ENCODE measurements at regions not wholly inside any gene's neighbourhood (a gene's known extent, or its start where the extent isn't known, plus 50 kb on each side); places are given as distances from the start of the nearest gene placed in this dataset.
A peak's percentile ranks its signal among the peaks of the same experiment; 100 is the strongest.
"Not testable (repeated sequence)": the region's sequence is repeated elsewhere in the genome, so short reads cannot be mapped to it uniquely, and the experiment has no call there.

GRCh38 chr7:80018941-80019808, 115.5 kb upstream of the GNAI1 start:
- peak in 1 of 2 donors; percentile 7 for DNase-seq (ENCODE audit: low read depth in 2 of 2)

GRCh38 chr7:80017101-80017698, 117.4 kb upstream of the GNAI1 start:
- no peak for DNase-seq (ENCODE audit: low read depth in 2 of 2)

DNA sequence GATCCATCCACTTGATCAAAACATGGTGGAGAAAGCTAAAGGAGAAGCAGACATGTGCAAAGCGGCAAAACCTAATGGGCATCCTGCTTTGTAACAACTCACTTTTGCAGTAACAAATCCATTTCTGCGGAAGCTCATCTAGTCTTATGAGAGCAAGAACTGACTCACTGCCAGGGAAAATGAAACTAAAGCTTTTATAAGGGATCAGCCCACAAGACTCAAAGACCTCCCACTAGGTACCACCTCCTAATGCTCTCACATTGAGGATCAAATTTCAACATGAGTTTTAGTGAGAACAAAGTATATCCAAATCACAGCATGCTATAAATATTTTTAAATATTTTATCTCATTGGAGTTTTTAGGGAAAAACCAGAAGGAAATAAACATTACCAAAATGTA, 120.1 kb upstream of the GNAI1 start:
- DNase-seq (ENCODE audit: low read depth in 2 of 2), result no peak

DNA sequence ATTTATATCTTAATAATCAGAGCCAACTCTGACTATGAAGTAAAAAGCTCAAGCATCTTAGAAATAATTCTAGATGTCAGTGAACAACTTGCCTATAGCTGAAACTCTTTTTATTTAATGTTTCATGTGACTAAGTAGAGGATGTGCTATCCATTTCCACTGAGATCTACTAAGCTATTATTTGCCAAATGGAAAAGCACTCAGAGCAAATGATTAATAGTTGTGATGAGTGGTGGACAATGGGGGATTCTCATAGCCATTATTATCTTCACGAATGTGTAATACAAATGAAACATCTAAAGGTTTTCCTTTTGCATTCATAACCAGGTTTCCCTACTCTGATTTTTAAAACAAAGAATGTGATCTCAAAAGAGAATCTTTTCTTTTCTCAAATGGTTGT, 126.6 kb upstream of the GNAI1 start:
- DNase-seq (ENCODE audit: low read depth in 2 of 2), result no peak

DNA sequence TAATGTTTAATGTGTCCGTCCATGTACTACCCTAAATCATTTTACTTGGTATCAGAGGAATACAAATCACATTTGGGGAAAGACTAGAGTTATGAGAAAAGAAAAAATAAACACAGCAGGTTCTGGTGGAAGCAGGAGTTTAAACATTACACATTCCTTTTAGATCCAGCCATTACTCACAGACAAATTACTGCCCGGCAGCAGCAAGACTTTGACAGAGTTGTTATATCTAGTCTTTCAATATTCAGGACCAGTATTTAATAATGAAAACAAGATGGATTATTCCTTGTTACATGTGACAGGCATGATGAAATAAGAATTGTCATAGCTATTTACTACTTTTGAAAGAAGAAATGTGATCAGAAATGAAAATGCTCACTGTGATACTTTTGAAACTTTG, 131.8 kb upstream of the GNAI1 start:
- DNase-seq (ENCODE audit: low read depth in 2 of 2), result no peak

DNA sequence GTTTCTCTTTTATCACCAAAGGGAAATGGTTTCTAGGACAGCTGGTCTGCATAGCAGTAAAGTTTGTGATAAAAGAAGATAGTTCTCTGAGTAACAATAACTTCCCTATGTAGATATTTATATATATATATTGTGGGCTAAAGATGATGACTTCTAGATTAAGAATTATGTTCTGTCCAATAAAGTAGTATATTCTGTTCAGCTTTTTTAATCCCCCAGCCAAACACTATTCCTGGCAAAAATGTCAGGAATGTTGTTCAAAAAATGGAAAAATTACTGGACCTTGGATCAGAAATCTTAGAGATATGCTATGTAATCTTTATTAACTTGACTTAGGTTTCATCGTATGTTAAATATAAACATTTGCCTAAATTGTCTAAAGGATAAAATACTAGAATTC, 136.3 kb upstream of the GNAI1 start:
- no peak for DNase-seq (ENCODE audit: low read depth in 2 of 2)

- no peak for DNase-seq (ENCODE audit: low read depth in 2 of 2)
Measured at GRCh38 chr7:79997345-79997744, 137.3 kb upstream of the GNAI1 start.

DNA sequence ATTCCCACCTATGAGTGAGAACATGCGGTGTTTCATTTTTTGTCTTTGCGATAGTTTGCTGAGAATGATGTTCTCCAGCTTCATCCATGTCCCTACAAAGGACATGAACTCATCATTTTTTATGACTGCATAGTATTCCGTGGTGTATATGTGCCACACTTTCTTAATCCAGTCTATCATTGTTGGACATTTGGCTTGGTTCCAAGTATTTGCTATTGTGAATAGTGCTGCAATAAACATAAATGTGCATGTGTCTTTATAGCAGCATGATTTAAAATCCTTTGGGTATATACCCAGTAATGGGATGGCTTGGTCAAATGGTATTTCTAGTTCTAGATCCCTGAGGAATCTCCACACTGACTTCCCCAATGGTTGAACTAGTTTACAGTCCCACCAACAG, 138.9 kb upstream of the GNAI1 start:
- DNase-seq (ENCODE audit: low read depth in 2 of 2), result not testable (repeated sequence)

- DNase-seq (ENCODE audit: low read depth in 2 of 2), result no peak
Measured at GRCh38 chr7:79988653-79989052, 146.0 kb upstream of the GNAI1 start.

GRCh38 chr7:79984210-79984609, 150.4 kb upstream of the GNAI1 start:
- no peak for DNase-seq (ENCODE audit: low read depth in 2 of 2)

DNA sequence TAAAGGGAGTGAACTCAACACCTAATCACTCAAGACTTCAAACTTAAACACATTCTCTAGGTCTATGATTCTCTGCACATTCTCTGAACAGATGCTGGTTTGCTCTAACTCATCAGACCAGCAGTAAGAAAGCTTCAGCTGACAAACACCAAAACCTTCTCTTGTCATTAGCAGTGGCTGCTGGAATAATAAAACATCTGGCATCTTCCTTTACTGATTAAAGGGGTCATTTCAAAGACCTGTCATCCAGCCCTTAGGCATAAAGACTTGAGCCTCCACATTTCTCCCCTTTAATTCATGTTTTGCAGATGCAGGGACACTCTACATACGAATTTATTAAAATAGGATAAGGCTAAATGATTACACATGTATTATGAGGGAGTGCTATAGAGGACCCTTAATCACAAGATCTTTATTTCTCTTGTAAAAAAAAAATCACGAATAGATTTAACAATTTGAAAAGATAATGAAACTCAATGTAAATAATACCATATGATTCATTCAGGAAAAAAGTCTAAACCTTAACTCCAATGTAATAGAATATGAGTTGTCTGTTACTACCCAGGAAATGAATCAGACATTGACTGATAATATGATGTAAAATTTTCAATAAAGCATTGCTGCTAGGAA, 152.4 kb upstream of the GNAI1 start:
- no peak for DNase-seq (ENCODE audit: low read depth in 2 of 2)

GRCh38 chr7:79980376-79980775, 154.3 kb upstream of the GNAI1 start:
- no peak for DNase-seq (ENCODE audit: low read depth in 2 of 2)

DNA sequence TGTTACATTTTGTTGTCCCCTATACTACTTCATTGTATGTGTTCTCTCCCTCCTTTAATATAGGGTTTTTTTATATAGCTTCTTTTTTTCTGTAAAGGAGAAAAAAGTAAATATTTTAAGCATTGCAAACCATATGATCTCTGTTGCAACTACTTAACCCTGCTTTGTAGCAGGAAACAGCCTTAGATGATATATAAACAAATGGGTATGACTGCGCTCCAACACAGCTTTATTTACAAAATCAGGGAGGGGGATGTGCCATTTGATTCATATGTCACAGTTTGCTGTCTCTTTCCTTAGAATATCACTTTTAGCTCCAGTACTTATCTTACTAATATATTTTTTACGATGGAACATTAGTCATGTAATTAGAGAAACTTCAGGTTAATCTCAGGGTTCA, 155.2 kb upstream of the GNAI1 start:
- no peak for DNase-seq (ENCODE audit: low read depth in 2 of 2)

GRCh38 chr7:79977481-79977880, 157.2 kb upstream of the GNAI1 start:
- no peak for DNase-seq (ENCODE audit: low read depth in 2 of 2)

DNA sequence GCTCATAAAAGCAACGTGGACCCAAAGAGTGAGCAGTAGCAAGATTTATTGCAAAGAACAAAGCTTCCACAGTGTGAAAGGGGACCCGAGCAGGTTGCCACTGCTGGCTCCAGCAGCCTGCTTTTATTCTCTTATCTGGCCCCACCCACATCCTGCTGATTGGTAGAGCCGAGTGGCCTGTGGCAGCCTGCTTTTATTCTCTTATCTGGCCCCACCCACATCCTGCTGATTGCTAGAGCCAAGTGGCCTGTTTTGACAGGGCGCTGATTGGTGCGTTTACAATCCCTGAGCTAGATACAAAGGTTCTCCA, 158.0 kb upstream of the GNAI1 start:
- not testable (repeated sequence) for DNase-seq (ENCODE audit: low read depth in 2 of 2)

- DNase-seq (ENCODE audit: low read depth in 2 of 2), result not testable (repeated sequence)
Measured at GRCh38 chr7:79975986-79976710, 158.5 kb upstream of the GNAI1 start.

DNA sequence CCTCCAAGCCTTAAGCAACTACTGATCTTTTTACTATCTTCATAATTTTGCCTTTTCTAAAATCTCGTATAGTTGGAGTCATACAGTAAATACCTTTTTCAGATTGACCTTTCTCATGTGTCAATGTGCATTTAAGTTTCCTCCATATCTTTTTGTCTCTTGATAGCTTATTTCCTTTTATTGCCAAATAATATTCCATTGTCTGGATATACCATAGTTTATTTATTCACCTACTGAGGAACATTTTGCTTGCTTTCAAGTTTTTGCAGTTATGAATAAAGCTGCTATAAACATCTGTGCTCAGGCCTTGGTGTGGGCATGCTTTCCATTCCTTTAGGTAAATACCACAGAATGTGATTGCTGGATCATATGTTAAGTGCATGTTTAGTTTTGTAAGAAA, 161.2 kb upstream of the GNAI1 start:
- DNase-seq (ENCODE audit: low read depth in 2 of 2), result no peak

- no peak for DNase-seq (ENCODE audit: low read depth in 2 of 2)
Measured at GRCh38 chr7:79971058-79971457, 163.6 kb upstream of the GNAI1 start.

DNA sequence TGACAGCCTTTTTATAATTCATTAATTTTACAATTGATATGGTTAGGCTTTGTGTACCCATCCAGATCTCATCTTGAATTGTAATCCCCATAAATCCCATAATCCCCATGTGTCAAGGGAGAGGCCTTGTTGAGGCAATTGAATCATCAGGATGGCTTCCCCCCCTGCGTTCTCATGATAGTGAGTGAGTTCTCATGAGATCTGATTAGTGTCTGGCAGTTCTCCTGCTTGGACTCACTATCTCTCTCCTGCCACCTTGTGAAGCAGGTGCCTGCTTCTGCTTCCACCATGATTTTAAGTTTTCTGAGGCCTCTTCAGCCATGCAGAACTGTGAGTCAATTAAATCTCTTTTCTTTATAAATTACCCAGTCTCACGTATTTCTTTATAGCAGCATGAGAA, 165.7 kb upstream of the GNAI1 start:
- no peak for DNase-seq (ENCODE audit: low read depth in 2 of 2)

DNA sequence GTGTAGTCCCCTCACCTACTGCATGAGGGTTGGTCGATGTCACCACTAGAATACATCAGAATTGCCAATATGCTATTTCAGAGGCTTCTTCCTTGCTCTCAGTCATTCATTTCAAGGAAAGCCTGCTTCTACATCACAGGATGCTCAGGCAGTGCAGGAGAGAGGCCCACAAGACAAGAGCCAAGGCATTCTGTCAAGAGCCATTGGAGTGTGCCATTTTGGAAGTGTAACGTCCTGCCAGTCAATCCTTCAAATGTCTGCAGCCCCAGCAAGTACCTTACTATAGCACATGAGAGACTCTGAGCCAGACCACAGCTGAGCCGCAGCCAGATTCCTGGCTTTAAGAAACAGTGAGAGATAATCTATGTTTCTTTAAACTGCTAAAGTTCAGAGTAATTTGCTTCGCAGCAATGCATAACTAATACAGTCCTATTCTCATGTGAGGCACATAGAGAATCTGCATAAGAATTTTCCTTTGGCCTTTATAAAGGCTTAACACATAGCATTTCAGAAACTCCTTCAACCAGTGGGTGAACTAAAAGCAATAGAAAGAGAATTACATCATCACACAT, 166.5 kb upstream of the GNAI1 start:
- DNase-seq (ENCODE audit: low read depth in 2 of 2), result no peak

- DNase-seq (ENCODE audit: low read depth in 2 of 2), result no peak
Measured at GRCh38 chr7:79965946-79966345, 168.7 kb upstream of the GNAI1 start.

DNA sequence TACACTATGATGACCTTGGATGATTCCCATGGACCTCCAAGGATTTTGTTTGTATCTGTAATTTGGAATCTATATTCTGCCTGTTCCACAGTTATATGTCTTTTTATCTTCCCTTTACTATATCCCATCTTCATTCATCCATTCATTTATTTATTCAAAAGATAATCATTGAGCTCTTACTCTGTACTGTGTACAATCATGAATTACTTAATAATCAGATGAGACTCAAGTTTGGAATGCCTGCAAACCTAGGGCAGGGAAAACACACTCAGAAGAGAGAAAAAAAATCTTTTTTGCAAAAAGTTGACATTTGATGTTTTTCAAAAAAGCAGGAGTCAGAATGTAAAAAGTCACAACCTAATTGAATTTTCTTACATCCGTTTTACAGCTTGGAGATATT, 170.2 kb upstream of the GNAI1 start:
- DNase-seq (ENCODE audit: low read depth in 2 of 2), result no peak

Measured in activated CD4-positive, alpha-beta T cell treated with anti-CD3 and anti-CD28 coated beads for 24 hours (primary cell).